ENCODE measurements at regions not wholly inside any gene's neighbourhood (a gene's known extent, or its start where the extent isn't known, plus 50 kb on each side); places are given as distances from the start of the nearest gene placed in this dataset.

GRCh38 chr3:34634939-34635338 lies 836.5 kb downstream of the PDCD6IP start:
- TF ChIP-seq POLR2AphosphoS5 (IDR thresholded peaks at IDR 0.05; ENCODE audit: low read depth, low read length) (no peak), CTCF (IDR thresholded peaks at IDR 0.05) (no peak), REST (IDR thresholded peaks at IDR 0.05; ENCODE audit: insufficient read depth in 1 of 2, low read depth in 2 of 2, low read length in 1 of 2) (no peak)
